NCI-H345 (cell line): ENCODE measurements at regions not wholly inside any gene's neighbourhood (a gene's known extent, or its start where the extent isn't known, plus 50 kb on each side); places are given as distances from the start of the nearest gene placed in this dataset.

Source experiments
- DNase-seq: peaks from one replicate; lab custom pipeline; 2025; lab: John Stamatoyannopoulos, UW

DNA sequence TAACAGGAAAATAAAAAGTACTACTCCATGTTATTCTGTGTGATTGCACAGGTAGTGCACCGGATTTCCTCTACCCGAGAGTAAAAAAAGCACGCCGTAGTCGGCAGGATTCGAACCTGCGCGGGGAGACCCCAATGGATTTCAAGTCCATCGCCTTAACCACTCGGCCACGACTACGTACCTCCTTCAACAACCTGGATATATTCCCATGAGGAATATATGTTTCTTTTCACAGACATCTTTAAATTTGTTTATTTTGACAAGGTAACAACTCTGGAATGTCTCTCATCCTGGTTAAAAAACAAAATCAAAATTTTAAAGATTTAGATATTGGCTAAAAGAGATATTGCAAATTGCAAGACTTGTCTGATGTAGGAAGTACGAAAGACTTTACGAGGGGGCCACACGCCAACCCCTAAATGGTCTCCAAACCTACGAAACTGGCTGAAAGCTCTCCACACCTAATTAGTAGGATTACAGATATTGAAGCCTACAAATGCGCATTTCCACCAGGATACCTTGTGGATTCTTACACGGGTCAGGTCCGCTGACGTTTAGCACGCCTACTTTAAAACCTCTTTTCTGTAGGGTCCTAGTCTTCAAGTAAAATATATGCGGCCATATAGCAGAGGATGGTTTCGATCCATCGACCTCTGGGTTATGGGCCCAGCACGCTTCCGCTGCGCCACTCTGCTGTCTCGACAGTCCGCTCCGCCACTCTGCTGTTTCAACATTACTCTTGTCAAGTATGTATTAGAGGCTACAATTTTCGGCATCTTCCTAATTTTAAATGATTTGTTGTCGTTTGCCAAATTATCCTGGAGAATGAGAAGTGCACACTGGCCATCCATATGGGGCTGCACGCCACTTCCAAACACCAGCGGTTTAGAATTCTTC lies 52.2 kb upstream of the BTN3A2 start:
- peak; percentile 85 for DNase-seq
